Breast epithelium (tissue), 3 donors: ENCODE measurements at regions not wholly inside any gene's neighbourhood (a gene's known extent, or its start where the extent isn't known, plus 50 kb on each side); places are given as distances from the start of the nearest gene placed in this dataset.

Source experiments
- POLR2A ChIP-seq: fragments of 450-650 bp; IDR thresholded peaks from one replicate; pipeline ENCODE4 v1.6.1; 2016; ENCODE audit warnings: antibody characterized with exemption, mild to moderate bottlenecking, moderate library complexity
- POLR2AphosphoS5 ChIP-seq, 3 donors: sonication (generic); formaldehyde crosslinking; IDR thresholded peaks; one replicate each; pipeline ENCODE4 v1.6.1; 2017; ENCODE audit warnings: antibody characterized with exemption in 3 of 3
- TF ChIP-seq, protein P1 (sequence below), 3 donors: fragments of 450-650 bp; IDR thresholded peaks; one replicate each; pipeline ENCODE4 v1.5.1; 2016 to 2017; ENCODE audit warnings: antibody characterized with exemption in 3 of 3, mild to moderate bottlenecking in 3 of 3, moderate library complexity in 3 of 3

- TF ChIP-seq, protein P1, sequence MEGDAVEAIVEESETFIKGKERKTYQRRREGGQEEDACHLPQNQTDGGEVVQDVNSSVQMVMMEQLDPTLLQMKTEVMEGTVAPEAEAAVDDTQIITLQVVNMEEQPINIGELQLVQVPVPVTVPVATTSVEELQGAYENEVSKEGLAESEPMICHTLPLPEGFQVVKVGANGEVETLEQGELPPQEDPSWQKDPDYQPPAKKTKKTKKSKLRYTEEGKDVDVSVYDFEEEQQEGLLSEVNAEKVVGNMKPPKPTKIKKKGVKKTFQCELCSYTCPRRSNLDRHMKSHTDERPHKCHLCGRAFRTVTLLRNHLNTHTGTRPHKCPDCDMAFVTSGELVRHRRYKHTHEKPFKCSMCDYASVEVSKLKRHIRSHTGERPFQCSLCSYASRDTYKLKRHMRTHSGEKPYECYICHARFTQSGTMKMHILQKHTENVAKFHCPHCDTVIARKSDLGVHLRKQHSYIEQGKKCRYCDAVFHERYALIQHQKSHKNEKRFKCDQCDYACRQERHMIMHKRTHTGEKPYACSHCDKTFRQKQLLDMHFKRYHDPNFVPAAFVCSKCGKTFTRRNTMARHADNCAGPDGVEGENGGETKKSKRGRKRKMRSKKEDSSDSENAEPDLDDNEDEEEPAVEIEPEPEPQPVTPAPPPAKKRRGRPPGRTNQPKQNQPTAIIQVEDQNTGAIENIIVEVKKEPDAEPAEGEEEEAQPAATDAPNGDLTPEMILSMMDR (IDR thresholded peaks at IDR 0.05): no peak
- TF ChIP-seq POLR2A: no peak
- TF ChIP-seq POLR2AphosphoS5 (IDR thresholded peaks at IDR 0.05): no peak
Observed at GRCh38 chr19:31974290-31974689, 371.1 kb upstream of the ZNF507 start.
